ENCODE measurements at regions not wholly inside any gene's neighbourhood (a gene's known extent, or its start where the extent isn't known, plus 50 kb on each side); places are given as distances from the start of the nearest gene placed in this dataset.

GRCh38 chr12:84356224-84356623 is 556.4 kb downstream of the SLC6A15 start:
- dilution Hi-C loops (cut with HindIII; ENCODE audit: low sequenced_read_pairs, unreplicated experiment), result no loop called here
- CTCF ChIA-PET, result no interaction called here
- WGBS, 2 experiments (ENCODE audit: extremely low coverage in 2 of 2, insufficient read length in 1 of 2), result no CpG with 5 or more reads among the region's 5 CpGs

More at GRCh38 chr12:84356224-84356623, 556.4 kb downstream of the SLC6A15 start:
- Histone ChIP-seq H2AFZ (replicated peaks; ENCODE audit: low read length, poor library complexity) (no peak overlapping the region), H3K18ac (ENCODE audit: low read depth, low read length) (no peak overlapping the region), H3K27ac (ENCODE audit: insufficient read depth, low read length) (no peak overlapping the region), H2BK15ac (ENCODE audit: low read depth, low read length) (no peak overlapping the region), H3K79me1 (ENCODE audit: low read depth in 1 of 2, low read length in 2 of 2) (no peaks in the 10 kb centered on the region), H4K5ac (ENCODE audit: low read depth, low read length) (no peak overlapping the region), H3K27me3 (ENCODE audit: control insufficient read depth, insufficient read depth, low read length) (no peaks in the 10 kb centered on the region), H2BK5ac (ENCODE audit: low read depth, low read length, poor library complexity, severe bottlenecking) (no peak overlapping the region), H3K4ac (ENCODE audit: low read depth, low read length) (no peak overlapping the region), H3K4me1 (ENCODE audit: control insufficient read depth, insufficient read depth, low read length) (no peaks in the 10 kb centered on the region), H2BK20ac (ENCODE audit: low read depth, low read length) (no peak overlapping the region), H3K36me3 (ENCODE audit: control insufficient read depth, insufficient read depth, low read length) (no peaks in the 10 kb centered on the region), H3K4me3 (ENCODE audit: insufficient read depth, low read depth, low read length) (no peak overlapping the region), H3K4me2 (ENCODE audit: low read depth, low read length) (no peak overlapping the region), H2AK5ac (ENCODE audit: low read depth, low read length) (no peak overlapping the region), H4K8ac (ENCODE audit: low read depth in 2 of 2, low read length in 2 of 2) (no peak overlapping the region), H2AK9ac (replicated peaks; ENCODE audit: low read depth, low read length, poor library complexity) (no peak overlapping the region), H2BK120ac (ENCODE audit: low read depth, low read length) (no peak overlapping the region), H3K9me3 (ENCODE audit: control insufficient read depth, insufficient read depth, low read length) (no peaks in the 10 kb centered on the region), H3K9ac (ENCODE audit: low read depth, low read length) (no peak overlapping the region), H3K56ac (ENCODE audit: extremely low read depth, insufficient read depth, low read length) (no peak overlapping the region), H3K9me1 (ENCODE audit: insufficient read depth, low read length) (no peaks in the 10 kb centered on the region), H3K14ac (replicated peaks; ENCODE audit: low read depth, low read length) (no peak overlapping the region), H4K91ac (ENCODE audit: insufficient read depth, low read depth, low read length) (no peak overlapping the region), H4K20me1 (ENCODE audit: insufficient read depth, low read length) (no peaks in the 10 kb centered on the region), H3K23ac (ENCODE audit: low read depth, low read length) (no peak overlapping the region)
- in situ Hi-C loops (cut with MboI; ENCODE audit: low sequenced_read_pairs) (no loop called here), intact Hi-C loops (cut with micrococcal nuclease) (no loop called here)
- BruUV-seq (replicated peaks), result no TSS peak
- TF ChIP-seq, protein P1, sequence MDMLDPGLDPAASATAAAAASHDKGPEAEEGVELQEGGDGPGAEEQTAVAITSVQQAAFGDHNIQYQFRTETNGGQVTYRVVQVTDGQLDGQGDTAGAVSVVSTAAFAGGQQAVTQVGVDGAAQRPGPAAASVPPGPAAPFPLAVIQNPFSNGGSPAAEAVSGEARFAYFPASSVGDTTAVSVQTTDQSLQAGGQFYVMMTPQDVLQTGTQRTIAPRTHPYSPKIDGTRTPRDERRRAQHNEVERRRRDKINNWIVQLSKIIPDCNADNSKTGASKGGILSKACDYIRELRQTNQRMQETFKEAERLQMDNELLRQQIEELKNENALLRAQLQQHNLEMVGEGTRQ (IDR thresholded peaks at IDR 0.05; ENCODE audit: low read depth, low read length), result no peak
- no peak for TF ChIP-seq MAFK (IDR thresholded peaks at IDR 0.05; ENCODE audit: low read depth, low read length)
- no peak for TF ChIP-seq RCOR1 (IDR thresholded peaks at IDR 0.05; ENCODE audit: insufficient replicate concordance, low read length)
- TF ChIP-seq NFE2L2 (IDR thresholded peaks at IDR 0.05; ENCODE audit: low read depth, low read length), result no peak
- no peak for TF ChIP-seq ELK1 (IDR thresholded peaks at IDR 0.05; ENCODE audit: borderline replicate concordance, low read depth, low read length)
- no peak for TF ChIP-seq FOS (IDR thresholded peaks at IDR 0.05; ENCODE audit: low read depth, low read length)
- no peak for TF ChIP-seq MXI1 (IDR thresholded peaks at IDR 0.05; ENCODE audit: borderline replicate concordance, low read depth, low read length)
- no peak for TF ChIP-seq CEBPB (IDR thresholded peaks at IDR 0.05; ENCODE audit: low read depth, low read length)
- DNase-seq, result no peak
- POLR2A ChIA-PET (ENCODE audit: unreplicated experiment), result no interaction called here
- ATAC-seq (ENCODE audit: low read depth), result no peak

All from IMR-90 (cell line).